Thoracic aorta (tissue), 2 donors: ENCODE measurements at regions not wholly inside any gene's neighbourhood (a gene's known extent, or its start where the extent isn't known, plus 50 kb on each side); places are given as distances from the start of the nearest gene placed in this dataset.

ENCODE experiments used
- ATAC-seq: fragments of 150-250 bp; one replicate; pipeline ENCODE4 v1.8.0; 2017; ENCODE audit warnings: low read depth; ENCODE audit not compliant: insufficient number of reproducible peaks, low FRiP score
- DNase-seq: peaks from one replicate; pipeline ENCODE4 v3.0.0-alpha.2; 2020; ENCODE audit warnings: low spot score
- H3K27ac ChIP-seq, 2 donors: fragments of 200-600 bp; sonication (generic); 1 replicate in 1 of 2; 2 replicates in 1 of 2; pipeline ENCODE4 v1.5.1; 2016; ENCODE audit warnings: mild to moderate bottlenecking in 2 of 2, moderate library complexity in 2 of 2
- H3K27me3 ChIP-seq: fragments of 200-600 bp; sonication (generic); replicated peaks from 2 replicates; pipeline ENCODE4 v1.6.0; 2016; ENCODE audit warnings: mild to moderate bottlenecking; ENCODE audit not compliant: insufficient read depth
- H3K36me3 ChIP-seq: fragments of 200-600 bp; sonication (generic); one replicate; pipeline ENCODE4 v1.5.1; 2016
- H3K4me1 ChIP-seq, 2 donors: fragments of 200-600 bp; sonication (generic); 1 replicate in 1 of 2; 2 replicates in 1 of 2; pipeline versions ENCODE4 v1.5.1 to v1.6.0; 2016; ENCODE audit warnings: low read depth in 2 of 2, mild to moderate bottlenecking in 1 of 2; ENCODE audit not compliant: control insufficient read depth in 1 of 2
- H3K4me3 ChIP-seq: fragments of 200-600 bp; sonication (generic); 2 replicates; pipeline ENCODE4 v1.5.1; 2016; ENCODE audit warnings: mild to moderate bottlenecking
- H3K9me3 ChIP-seq: fragments of 200-600 bp; sonication (generic); 2 replicates; pipeline ENCODE4 v1.5.1; 2016
- TF ChIP-seq, protein P1 (sequence below): fragments of 200-600 bp; sonication (generic); IDR thresholded peaks from one replicate; pipeline ENCODE4 v1.5.1; 2019; ENCODE audit warnings: antibody characterized with exemption

DNA sequence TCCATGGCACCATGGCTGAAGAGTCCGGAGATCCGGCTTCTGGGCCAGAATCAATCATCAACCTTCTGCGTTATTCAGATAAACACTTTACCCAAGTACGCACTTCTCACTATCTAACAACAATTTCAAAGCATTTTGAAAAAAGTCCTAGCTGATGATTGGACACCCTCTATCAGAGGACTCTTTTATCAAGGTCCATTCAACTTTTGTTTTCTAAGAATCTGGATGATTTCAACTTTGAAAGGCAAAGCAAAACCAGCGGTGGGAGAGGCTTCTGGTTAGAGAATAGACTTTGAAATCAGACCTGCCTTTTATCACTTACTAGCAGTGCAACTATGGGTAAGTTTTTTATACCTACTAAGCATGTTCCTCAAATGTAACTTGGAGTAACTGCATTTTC lies 293.6 kb upstream of the TNP1 start:
- Histone ChIP-seq H3K9me3 (no peaks in the 10 kb centered on the region), H3K4me1 (peaks cover 0 to 11% of the 10 kb centered on the region in 2 donors)
- no peak for DNase-seq

GRCh38 chr2:217152831-217153230 lies 293.0 kb upstream of the TNP1 start:
- DNase-seq = no peak
- peaks cover 0 to 11% of the 10 kb centered on the region in 2 donors for H3K4me1 ChIP-seq
- no peaks in the 10 kb centered on the region for H3K9me3 ChIP-seq
- H3K36me3 ChIP-seq = no peaks in the 10 kb centered on the region
- TF ChIP-seq, protein P1, sequence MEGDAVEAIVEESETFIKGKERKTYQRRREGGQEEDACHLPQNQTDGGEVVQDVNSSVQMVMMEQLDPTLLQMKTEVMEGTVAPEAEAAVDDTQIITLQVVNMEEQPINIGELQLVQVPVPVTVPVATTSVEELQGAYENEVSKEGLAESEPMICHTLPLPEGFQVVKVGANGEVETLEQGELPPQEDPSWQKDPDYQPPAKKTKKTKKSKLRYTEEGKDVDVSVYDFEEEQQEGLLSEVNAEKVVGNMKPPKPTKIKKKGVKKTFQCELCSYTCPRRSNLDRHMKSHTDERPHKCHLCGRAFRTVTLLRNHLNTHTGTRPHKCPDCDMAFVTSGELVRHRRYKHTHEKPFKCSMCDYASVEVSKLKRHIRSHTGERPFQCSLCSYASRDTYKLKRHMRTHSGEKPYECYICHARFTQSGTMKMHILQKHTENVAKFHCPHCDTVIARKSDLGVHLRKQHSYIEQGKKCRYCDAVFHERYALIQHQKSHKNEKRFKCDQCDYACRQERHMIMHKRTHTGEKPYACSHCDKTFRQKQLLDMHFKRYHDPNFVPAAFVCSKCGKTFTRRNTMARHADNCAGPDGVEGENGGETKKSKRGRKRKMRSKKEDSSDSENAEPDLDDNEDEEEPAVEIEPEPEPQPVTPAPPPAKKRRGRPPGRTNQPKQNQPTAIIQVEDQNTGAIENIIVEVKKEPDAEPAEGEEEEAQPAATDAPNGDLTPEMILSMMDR = no peak
- no peak for ATAC-seq
- no peaks in the 10 kb centered on the region for H3K27me3 ChIP-seq
- no peak overlapping the region for H3K27ac ChIP-seq
- H3K4me3 ChIP-seq = no peak overlapping the region

More for the DNA sequence above, 293.6 kb upstream of the TNP1 start:
- H3K27me3 ChIP-seq = no peaks in the 10 kb centered on the region
- no peak for ATAC-seq
- no peak overlapping the region for H3K27ac ChIP-seq
- no peaks in the 10 kb centered on the region for H3K36me3 ChIP-seq
- no peak overlapping the region for H3K4me3 ChIP-seq
- TF ChIP-seq, protein P1 = no peak

DNA sequence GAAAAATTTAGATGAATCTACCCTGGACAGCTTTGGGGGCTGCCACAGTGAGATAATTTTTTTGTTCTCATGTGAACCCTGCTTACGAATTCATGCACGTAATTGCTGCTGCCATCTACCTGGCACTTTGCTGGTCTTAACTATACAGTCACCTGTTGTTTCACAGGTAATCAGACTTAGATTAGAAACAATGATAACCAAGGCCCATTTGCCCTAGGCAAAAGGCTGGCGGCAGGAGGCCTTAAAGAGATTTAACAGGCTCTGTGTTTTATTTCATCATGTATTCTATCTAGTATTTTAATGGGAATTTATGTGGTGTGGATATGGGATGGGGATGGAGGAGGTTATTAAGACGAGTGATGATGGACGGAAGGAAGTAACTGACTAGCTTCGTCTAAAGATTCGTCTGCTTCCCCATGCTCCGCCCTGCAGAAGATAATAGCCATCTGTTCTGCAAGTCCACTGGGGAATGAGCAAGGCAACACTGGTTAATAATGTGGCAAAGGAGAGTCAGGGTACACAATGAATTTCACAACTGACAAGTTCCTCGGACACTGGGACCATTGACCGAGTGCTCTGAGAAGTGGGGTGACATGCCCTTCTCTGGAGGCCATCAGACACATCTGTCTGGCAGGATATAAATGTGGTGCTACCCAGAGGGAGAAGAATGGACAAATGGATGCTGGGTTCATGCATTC lies 291.8 kb upstream of the TNP1 start:
- no peaks in the 10 kb centered on the region for H3K9me3 ChIP-seq
- TF ChIP-seq, protein P1 = no peak
- DNase-seq = no peak

DNA sequence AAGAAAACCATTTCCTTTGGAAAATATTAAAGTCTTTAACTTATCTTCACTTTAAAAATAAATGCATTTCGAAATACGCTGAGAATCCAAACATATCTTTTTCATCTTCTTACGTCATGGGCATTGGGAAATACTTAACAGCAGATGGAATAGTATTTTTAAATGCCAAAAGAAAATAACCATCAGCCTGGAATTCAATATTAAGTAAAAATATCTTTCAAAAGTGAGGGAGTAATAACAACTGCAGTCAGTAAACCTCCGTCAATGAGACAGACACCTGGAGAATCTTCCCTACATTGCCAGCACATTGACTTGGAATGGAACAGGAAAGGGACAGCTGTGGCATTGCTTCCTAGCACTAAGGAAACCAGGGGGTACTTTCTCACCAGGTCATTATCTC lies 290.4 kb upstream of the TNP1 start:
- no peak for ATAC-seq
- no peak for DNase-seq
- Histone ChIP-seq H3K36me3 (no peaks in the 10 kb centered on the region), H3K4me3 (no peak overlapping the region), H3K4me1 (peaks cover 0 to 4% of the 10 kb centered on the region in 2 donors), H3K27ac (no peak overlapping the region), H3K9me3 (no peaks in the 10 kb centered on the region), H3K27me3 (no peaks in the 10 kb centered on the region)
- TF ChIP-seq, protein P1 = no peak

More for the DNA sequence above, 291.8 kb upstream of the TNP1 start:
- H3K4me3 ChIP-seq = no peak overlapping the region
- H3K27ac ChIP-seq = no peak overlapping the region
- no peaks in the 10 kb centered on the region for H3K36me3 ChIP-seq
- ATAC-seq = no peak
- H3K4me1 ChIP-seq = peaks cover 0 to 11% of the 10 kb centered on the region in 2 donors
- no peaks in the 10 kb centered on the region for H3K27me3 ChIP-seq

DNA sequence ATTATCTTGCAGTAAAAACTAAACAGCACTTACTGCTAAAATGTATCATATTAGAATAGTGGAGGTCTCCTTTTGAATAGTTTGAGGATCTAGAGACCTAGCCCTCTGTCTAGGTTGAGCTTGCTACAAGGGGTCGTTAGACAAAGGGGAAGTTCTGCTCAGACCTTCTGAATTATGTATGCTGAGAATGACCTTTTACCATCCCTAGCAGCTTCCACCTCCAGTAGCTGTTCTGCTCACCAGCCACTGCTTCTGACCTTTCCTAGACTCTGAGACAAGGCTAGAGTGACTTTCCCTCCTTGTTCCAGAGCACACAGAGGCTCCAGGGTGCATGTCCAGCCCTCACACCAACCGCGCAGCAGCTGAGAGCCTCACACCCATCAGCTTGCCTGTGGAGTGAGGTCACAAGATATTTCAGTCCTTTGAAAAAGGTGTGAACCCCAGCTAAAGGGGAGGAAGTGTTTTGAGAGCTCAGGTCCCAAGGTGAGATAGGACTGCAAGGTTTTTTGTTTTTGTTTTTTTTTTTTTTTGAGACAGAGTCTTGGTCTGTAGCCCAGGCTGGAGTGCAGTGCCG lies 289.3 kb upstream of the TNP1 start:
- Histone ChIP-seq H3K27ac (no peak overlapping the region), H3K9me3 (no peaks in the 10 kb centered on the region), H3K27me3 (no peaks in the 10 kb centered on the region), H3K4me1 (no peaks in the 10 kb centered on the region), H3K4me3 (no peak overlapping the region), H3K36me3 (no peaks in the 10 kb centered on the region)
- DNase-seq (no peak), ATAC-seq (no peak)
- TF ChIP-seq, protein P1 = no peak
